ENCODE measurements at regions not wholly inside any gene's neighbourhood (a gene's known extent, or its start where the extent isn't known, plus 50 kb on each side); places are given as distances from the start of the nearest gene placed in this dataset.

- TF ChIP-seq POLR2A (IDR thresholded peaks at IDR 0.05) (no peak), CTCF (IDR thresholded peaks at IDR 0.05) (no peak)
- Histone ChIP-seq H3K4me3 (no peak overlapping the region), H3K36me3 (no peaks in the 10 kb centered on the region), H3K27ac (no peak overlapping the region), H3K27me3 (peaks cover 0 to 50% (median 8%) of the 10 kb centered on the region in 9 donors), H3K9me3 (no peaks in the 10 kb centered on the region), H3K4me1 (no peaks in the 10 kb centered on the region)
- DNase-seq (no peak), ATAC-seq (no peak)
- intact Hi-C loops (cut with DNase I), result no loop called here
- WGBS, 4 donors, result 78 to 82% (median 80%) methylated on average over 17 of the region's 17 CpGs
Measured at GRCh38 chr1:4602462-4603294, 51.7 kb upstream of the AJAP1 start.

- no peaks in the 10 kb centered on the region for H3K9me3 ChIP-seq
- peaks cover 0 to 51% (median 8%) of the 10 kb centered on the region in 9 donors for H3K27me3 ChIP-seq
- ATAC-seq (peak in 1 of 4 donors; percentile 46), DNase-seq (no peak)
- H3K36me3 ChIP-seq, result no peaks in the 10 kb centered on the region
- intact Hi-C loops (cut with DNase I), result no loop called here
- no peaks in the 10 kb centered on the region for H3K4me1 ChIP-seq
- H3K27ac ChIP-seq, result no peak overlapping the region
- TF ChIP-seq CTCF (IDR thresholded peaks at IDR 0.05), result no peak
- TF ChIP-seq POLR2A (IDR thresholded peaks at IDR 0.05), result no peak
- WGBS, 4 donors, result 57 to 60% (median 59%) methylated on average over 16 of the region's 16 CpGs
- H3K4me3 ChIP-seq, result no peak overlapping the region
Measured at GRCh38 chr1:4603295-4604110, 50.9 kb upstream of the AJAP1 start.
